HepG2 (cell line): ENCODE measurements at regions not wholly inside any gene's neighbourhood (a gene's known extent, or its start where the extent isn't known, plus 50 kb on each side); places are given as distances from the start of the nearest gene placed in this dataset.
A peak's percentile ranks its signal among the peaks of the same experiment; 100 is the strongest.

Source experiments
- ATF4 ChIP-seq, 2 experiments: fragments of 450-650 bp in 1 of 2; sonication (generic) in 1 of 2; formaldehyde crosslinking; IDR thresholded peaks; 2 replicates each; pipeline versions ENCODE4 v1.5.0 to v1.8.0; 2020 to 2022; ENCODE audit warnings: mild to moderate bottlenecking in 1 of 2, missing genetic modification reagents in 1 of 2
- ELF4 ChIP-seq: sonication (generic); formaldehyde crosslinking; IDR thresholded peaks from 2 replicates; pipeline ENCODE4 v1.5.0; 2020; ENCODE audit warnings: missing genetic modification reagents, mild to moderate bottlenecking, moderate library complexity, borderline replicate concordance
- FOXJ3 ChIP-seq: sonication (generic); formaldehyde crosslinking; IDR thresholded peaks from 2 replicates; pipeline ENCODE4 v1.4.0; 2020; ENCODE audit warnings: missing genetic modification reagents, mild to moderate bottlenecking, borderline replicate concordance
- HDAC1 ChIP-seq: sonication (generic); formaldehyde crosslinking; IDR thresholded peaks from 2 replicates; pipeline ENCODE4 v1.5.1; 2020; ENCODE audit warnings: mild to moderate bottlenecking, missing genetic modification reagents
- HDAC6 ChIP-seq: fragments of 200-600 bp; sonication (generic); IDR thresholded peaks from 2 replicates; pipeline ENCODE4 v1.7.0; 2017; ENCODE audit warnings: mild to moderate bottlenecking, antibody characterized with exemption, low read length, low read depth
- HNF1A ChIP-seq, 2 experiments: sonication (generic) in 1 of 2; formaldehyde crosslinking in 1 of 2; IDR thresholded peaks; 2 replicates each; pipeline versions ENCODE4 v1.4.0 to v1.6.1; 2016 to 2020; ENCODE audit warnings: borderline replicate concordance in 1 of 2, low read depth in 1 of 2, mild to moderate bottlenecking in 1 of 2, missing genetic modification reagents in 1 of 2
- STAG1 ChIP-seq: sonication (generic); formaldehyde crosslinking; IDR thresholded peaks from 2 replicates; pipeline ENCODE4 v1.4.0; 2020; ENCODE audit warnings: missing genetic modification reagents
- XRCC5 ChIP-seq: fragments of 200-400 bp; formaldehyde crosslinking; optimal IDR thresholded peaks from 2 replicates; pipeline ENCODE3; 2017; ENCODE audit warnings: mild to moderate bottlenecking, low read length
- ZNF441 ChIP-seq: sonication (generic); formaldehyde crosslinking; IDR thresholded peaks from 2 replicates; pipeline ENCODE4 v1.7.0; 2021; ENCODE audit warnings: missing genetic modification reagents, borderline replicate concordance
- ZNF556 ChIP-seq: sonication (generic); formaldehyde crosslinking; IDR thresholded peaks from 2 replicates; pipeline ENCODE4 v1.4.0; 2020; ENCODE audit warnings: mild to moderate bottlenecking, missing genetic modification reagents, borderline replicate concordance
- ZNF570 ChIP-seq: sonication (generic); formaldehyde crosslinking; IDR thresholded peaks from 2 replicates; pipeline ENCODE4 v1.4.0; 2020; ENCODE audit warnings: mild to moderate bottlenecking, missing genetic modification reagents, borderline replicate concordance
- ZNF614 ChIP-seq: IDR thresholded peaks from 2 replicates; pipeline ENCODE4 v1.6.1; 2018; ENCODE audit warnings: missing biosample characterization, missing genetic modification reagents, inconsistent platforms, borderline replicate concordance
- TF ChIP-seq, protein P1 (sequence below): sonication (generic); formaldehyde crosslinking; IDR thresholded peaks from 2 replicates; pipeline ENCODE4 v1.4.0; 2020; ENCODE audit warnings: missing genetic modification reagents, borderline replicate concordance
- TF ChIP-seq, protein P2 (sequence below): sonication (generic); formaldehyde crosslinking; IDR thresholded peaks from 2 replicates; pipeline ENCODE4 v1.4.0; 2020; ENCODE audit warnings: missing genetic modification reagents

GRCh38 chr9:94160594-94161501, 76.6 kb downstream of the PTPDC1 start (continued):
- TF ChIP-seq HDAC1 (CRISPR knock-in tag) (peak; percentile 52; the same call in 1 of the 2 replicates), XRCC5 (peak; percentile 43), ELF4 (CRISPR knock-in tag) (no peak), ZNF570 (CRISPR knock-in tag) (no peak), HNF1A (IDR thresholded peaks at IDR 0.05; ENCODE audit: low read depth) (no peak), HNF1A (CRISPR knock-in tag; IDR thresholded peaks at IDR 0.05; ENCODE audit: borderline replicate concordance) (0 out of 2 replicates have a peak, but pooled peaks have one; percentile 40), ZNF614 (peak; percentile 41; the same call in 1 of the 2 replicates), ATF4 (CRISPR knock-in tag; IDR thresholded peaks at IDR 0.05) (0 out of 4 replicates have a peak, but pooled peaks of 1 of the 2 experiments have one; percentile 51), FOXJ3 (CRISPR knock-in tag) (peak; percentile 77), ZNF556 (CRISPR knock-in tag) (0 out of 2 replicates have a peak, but pooled peaks have one; percentile 48), HDAC6 (no peak), ZNF441 (peak; percentile 51; the same call in 1 of the 2 replicates), STAG1 (CRISPR knock-in tag) (peak; percentile 24)
- TF ChIP-seq, protein P1, sequence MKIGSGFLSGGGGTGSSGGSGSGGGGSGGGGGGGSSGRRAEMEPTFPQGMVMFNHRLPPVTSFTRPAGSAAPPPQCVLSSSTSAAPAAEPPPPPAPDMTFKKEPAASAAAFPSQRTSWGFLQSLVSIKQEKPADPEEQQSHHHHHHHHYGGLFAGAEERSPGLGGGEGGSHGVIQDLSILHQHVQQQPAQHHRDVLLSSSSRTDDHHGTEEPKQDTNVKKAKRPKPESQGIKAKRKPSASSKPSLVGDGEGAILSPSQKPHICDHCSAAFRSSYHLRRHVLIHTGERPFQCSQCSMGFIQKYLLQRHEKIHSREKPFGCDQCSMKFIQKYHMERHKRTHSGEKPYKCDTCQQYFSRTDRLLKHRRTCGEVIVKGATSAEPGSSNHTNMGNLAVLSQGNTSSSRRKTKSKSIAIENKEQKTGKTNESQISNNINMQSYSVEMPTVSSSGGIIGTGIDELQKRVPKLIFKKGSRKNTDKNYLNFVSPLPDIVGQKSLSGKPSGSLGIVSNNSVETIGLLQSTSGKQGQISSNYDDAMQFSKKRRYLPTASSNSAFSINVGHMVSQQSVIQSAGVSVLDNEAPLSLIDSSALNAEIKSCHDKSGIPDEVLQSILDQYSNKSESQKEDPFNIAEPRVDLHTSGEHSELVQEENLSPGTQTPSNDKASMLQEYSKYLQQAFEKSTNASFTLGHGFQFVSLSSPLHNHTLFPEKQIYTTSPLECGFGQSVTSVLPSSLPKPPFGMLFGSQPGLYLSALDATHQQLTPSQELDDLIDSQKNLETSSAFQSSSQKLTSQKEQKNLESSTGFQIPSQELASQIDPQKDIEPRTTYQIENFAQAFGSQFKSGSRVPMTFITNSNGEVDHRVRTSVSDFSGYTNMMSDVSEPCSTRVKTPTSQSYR (CRISPR knock-in tag) = no peak
- TF ChIP-seq, protein P2, sequence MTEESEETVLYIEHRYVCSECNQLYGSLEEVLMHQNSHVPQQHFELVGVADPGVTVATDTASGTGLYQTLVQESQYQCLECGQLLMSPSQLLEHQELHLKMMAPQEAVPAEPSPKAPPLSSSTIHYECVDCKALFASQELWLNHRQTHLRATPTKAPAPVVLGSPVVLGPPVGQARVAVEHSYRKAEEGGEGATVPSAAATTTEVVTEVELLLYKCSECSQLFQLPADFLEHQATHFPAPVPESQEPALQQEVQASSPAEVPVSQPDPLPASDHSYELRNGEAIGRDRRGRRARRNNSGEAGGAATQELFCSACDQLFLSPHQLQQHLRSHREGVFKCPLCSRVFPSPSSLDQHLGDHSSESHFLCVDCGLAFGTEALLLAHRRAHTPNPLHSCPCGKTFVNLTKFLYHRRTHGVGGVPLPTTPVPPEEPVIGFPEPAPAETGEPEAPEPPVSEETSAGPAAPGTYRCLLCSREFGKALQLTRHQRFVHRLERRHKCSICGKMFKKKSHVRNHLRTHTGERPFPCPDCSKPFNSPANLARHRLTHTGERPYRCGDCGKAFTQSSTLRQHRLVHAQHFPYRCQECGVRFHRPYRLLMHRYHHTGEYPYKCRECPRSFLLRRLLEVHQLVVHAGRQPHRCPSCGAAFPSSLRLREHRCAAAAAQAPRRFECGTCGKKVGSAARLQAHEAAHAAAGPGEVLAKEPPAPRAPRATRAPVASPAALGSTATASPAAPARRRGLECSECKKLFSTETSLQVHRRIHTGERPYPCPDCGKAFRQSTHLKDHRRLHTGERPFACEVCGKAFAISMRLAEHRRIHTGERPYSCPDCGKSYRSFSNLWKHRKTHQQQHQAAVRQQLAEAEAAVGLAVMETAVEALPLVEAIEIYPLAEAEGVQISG (CRISPR knock-in tag) = peak; percentile 47; the same call in 1 of the 2 replicates
